H7 (cell line): ENCODE measurements at regions not wholly inside any gene's neighbourhood (a gene's known extent, or its start where the extent isn't known, plus 50 kb on each side); places are given as distances from the start of the nearest gene placed in this dataset.
A peak's percentile ranks its signal among the peaks of the same experiment; 100 is the strongest.

Experiments
- DNase-seq: peaks from one replicate; pipeline ENCODE4 v3.0.0; 2012
- H3K27me3 ChIP-seq: 2 replicates; pipeline ENCODE4 v1.6.0; 2011; ENCODE audit warnings: mild to moderate bottlenecking, low read length; ENCODE audit not compliant: control insufficient read depth, insufficient read depth
- H3K36me3 ChIP-seq: replicated peaks from 2 replicates; pipeline ENCODE4 v1.5.1; 2011; ENCODE audit warnings: low read length; ENCODE audit not compliant: control insufficient read depth, insufficient read depth
- H3K4me3 ChIP-seq: 2 replicates; pipeline ENCODE4 v1.5.1; 2011; ENCODE audit warnings: low read depth, mild to moderate bottlenecking, control low read depth, low read length, moderate library complexity; ENCODE audit not compliant: insufficient read depth

- no peak for DNase-seq
- no peaks in the 10 kb centered on the region for H3K27me3 ChIP-seq
- H3K4me3 ChIP-seq, result no peak overlapping the region
- H3K36me3 ChIP-seq, result peaks cover 1% of the 10 kb centered on the region
Measured at GRCh38 chr6:144835322-144835973, 550.3 kb downstream of the UTRN start.

- Histone ChIP-seq H3K4me3 (no peak overlapping the region), H3K36me3 (peaks cover 3% of the 10 kb centered on the region), H3K27me3 (no peaks in the 10 kb centered on the region)
- DNase-seq, result peak; percentile 4
Measured at GRCh38 chr6:144840619-144841018, 555.5 kb downstream of the UTRN start.

GRCh38 chr6:144843701-144844100 is 558.6 kb downstream of the UTRN start:
- DNase-seq, result no peak
- peaks cover 3% of the 10 kb centered on the region for H3K36me3 ChIP-seq
- H3K4me3 ChIP-seq, result no peak overlapping the region
- H3K27me3 ChIP-seq, result no peaks in the 10 kb centered on the region

GRCh38 chr6:144844596-144844995 is 559.5 kb downstream of the UTRN start:
- Histone ChIP-seq H3K4me3 (no peak overlapping the region), H3K27me3 (no peaks in the 10 kb centered on the region), H3K36me3 (peaks cover 3% of the 10 kb centered on the region; the same call in 1 of the 2 replicates)
- no peak for DNase-seq

GRCh38 chr6:144845186-144845585 is 560.1 kb downstream of the UTRN start:
- peaks cover 3% of the 10 kb centered on the region; the same call in 1 of the 2 replicates for H3K36me3 ChIP-seq
- no peak overlapping the region for H3K4me3 ChIP-seq
- H3K27me3 ChIP-seq, result no peaks in the 10 kb centered on the region
- DNase-seq, result no peak

GRCh38 chr6:144847916-144848315 is 562.8 kb downstream of the UTRN start:
- DNase-seq, result no peak
- H3K27me3 ChIP-seq, result no peaks in the 10 kb centered on the region
- peaks cover 2% of the 10 kb centered on the region; the same call in 1 of the 2 replicates for H3K36me3 ChIP-seq
- no peak overlapping the region for H3K4me3 ChIP-seq

GRCh38 chr6:144849920-144850319 is 564.8 kb downstream of the UTRN start:
- no peak overlapping the region for H3K4me3 ChIP-seq
- H3K27me3 ChIP-seq, result no peaks in the 10 kb centered on the region
- DNase-seq, result no peak
- peaks cover 2% of the 10 kb centered on the region; the same call in 1 of the 2 replicates for H3K36me3 ChIP-seq

GRCh38 chr6:144853603-144854002 is 568.5 kb downstream of the UTRN start:
- H3K4me3 ChIP-seq, result no peak overlapping the region
- no peaks in the 10 kb centered on the region for H3K27me3 ChIP-seq
- no peak for DNase-seq
- H3K36me3 ChIP-seq, result no peaks in the 10 kb centered on the region; the same call in 1 of the 2 replicates

GRCh38 chr6:144854654-144855053 is 569.5 kb downstream of the UTRN start:
- no peaks in the 10 kb centered on the region for H3K27me3 ChIP-seq
- H3K4me3 ChIP-seq, result no peak overlapping the region
- no peak for DNase-seq
- no peaks in the 10 kb centered on the region; the same call in 1 of the 2 replicates for H3K36me3 ChIP-seq

- Histone ChIP-seq H3K36me3 (no peaks in the 10 kb centered on the region; the same call in 1 of the 2 replicates), H3K27me3 (no peaks in the 10 kb centered on the region), H3K4me3 (no peak overlapping the region)
- no peak for DNase-seq
Measured at GRCh38 chr6:144855375-144855774, 570.2 kb downstream of the UTRN start.

GRCh38 chr6:144855812-144856531 is 570.8 kb downstream of the UTRN start:
- DNase-seq, result no peak
- Histone ChIP-seq H3K27me3 (no peaks in the 10 kb centered on the region), H3K36me3 (no peaks in the 10 kb centered on the region; the same call in 1 of the 2 replicates), H3K4me3 (no peak overlapping the region)

- Histone ChIP-seq H3K27me3 (no peaks in the 10 kb centered on the region), H3K36me3 (no peaks in the 10 kb centered on the region), H3K4me3 (no peak overlapping the region)
- DNase-seq, result no peak
Measured at GRCh38 chr6:144856622-144857021, 571.5 kb downstream of the UTRN start.

GRCh38 chr6:144857086-144857485 is 572.0 kb downstream of the UTRN start:
- Histone ChIP-seq H3K27me3 (no peaks in the 10 kb centered on the region), H3K4me3 (no peak overlapping the region), H3K36me3 (no peaks in the 10 kb centered on the region)
- DNase-seq, result no peak

- no peaks in the 10 kb centered on the region for H3K27me3 ChIP-seq
- no peak overlapping the region for H3K4me3 ChIP-seq
- no peak for DNase-seq
Measured at GRCh38 chr6:144862769-144863168, 577.6 kb downstream of the UTRN start.

GRCh38 chr6:144867761-144868160 is 582.6 kb downstream of the UTRN start:
- Histone ChIP-seq H3K4me3 (no peak overlapping the region), H3K36me3 (no peaks in the 10 kb centered on the region), H3K27me3 (no peaks in the 10 kb centered on the region)
- DNase-seq, result no peak

More at GRCh38 chr6:144862769-144863168, 577.6 kb downstream of the UTRN start:
- no peaks in the 10 kb centered on the region for H3K36me3 ChIP-seq
